ENCODE measurements at regions not wholly inside any gene's neighbourhood (a gene's known extent, or its start where the extent isn't known, plus 50 kb on each side); places are given as distances from the start of the nearest gene placed in this dataset.

DNA sequence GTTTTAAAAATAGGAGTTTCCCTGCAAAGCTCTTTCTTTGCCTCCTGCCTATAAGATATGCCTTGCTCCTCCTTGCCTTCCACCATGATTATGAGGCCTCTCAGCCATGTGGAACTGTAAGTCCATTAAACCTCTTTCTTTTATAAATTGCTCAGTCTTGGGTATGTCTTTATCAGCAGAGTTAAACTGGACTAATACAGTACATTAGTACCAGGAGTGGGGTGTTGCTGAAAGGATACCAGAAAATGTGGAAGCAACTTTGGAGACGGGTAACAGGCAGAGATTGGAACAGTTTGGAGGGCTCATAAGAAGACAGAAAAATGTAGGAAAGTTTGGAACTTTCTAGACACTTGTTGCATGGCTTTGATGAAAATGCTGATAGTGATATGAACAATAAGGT is 709.9 kb downstream of the LUZP2 start:
- no peak for DNase-seq (ENCODE audit: low spot score)

DNA sequence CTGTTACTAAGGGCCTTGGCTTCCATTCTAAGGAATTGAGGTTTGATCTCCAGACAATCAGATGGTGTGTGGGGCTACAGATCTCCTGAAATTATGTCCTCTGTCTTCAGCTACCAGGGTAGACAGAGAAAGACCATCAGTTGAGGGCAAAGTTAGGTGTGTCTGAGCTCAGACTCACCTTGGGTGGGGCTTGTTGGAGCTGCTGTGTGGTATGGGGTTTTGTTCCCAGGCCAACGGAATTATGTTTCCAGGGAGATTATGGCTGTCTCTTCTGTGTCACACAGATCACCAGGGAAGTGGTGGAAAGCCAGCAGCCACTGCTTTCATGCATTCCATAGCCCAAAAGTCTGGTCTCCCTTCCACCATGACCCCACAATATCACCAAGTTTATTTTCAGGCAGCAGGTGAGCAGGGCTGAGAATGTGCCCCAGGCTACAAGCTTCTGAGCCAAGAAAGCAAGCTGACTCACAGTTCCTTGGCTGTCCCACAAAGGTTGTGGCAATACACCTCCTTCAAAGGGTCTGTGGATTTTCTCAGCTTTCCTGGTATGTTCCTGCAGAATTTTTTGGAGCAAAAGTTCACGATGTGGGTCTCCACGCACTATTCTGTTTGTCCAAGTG is 714.9 kb downstream of the LUZP2 start:
- DNase-seq (ENCODE audit: low spot score), result no peak
- no peak overlapping the region for H3K4me3 ChIP-seq
- H3K27ac ChIP-seq, result no peak overlapping the region
- TF ChIP-seq CTCF (IDR thresholded peaks at IDR 0.05), result no peak

More for the DNA sequence above, 709.9 kb downstream of the LUZP2 start:
- TF ChIP-seq CTCF (IDR thresholded peaks at IDR 0.05), result no peak
- H3K27ac ChIP-seq, result no peak overlapping the region
- H3K4me3 ChIP-seq, result no peak overlapping the region

DNA sequence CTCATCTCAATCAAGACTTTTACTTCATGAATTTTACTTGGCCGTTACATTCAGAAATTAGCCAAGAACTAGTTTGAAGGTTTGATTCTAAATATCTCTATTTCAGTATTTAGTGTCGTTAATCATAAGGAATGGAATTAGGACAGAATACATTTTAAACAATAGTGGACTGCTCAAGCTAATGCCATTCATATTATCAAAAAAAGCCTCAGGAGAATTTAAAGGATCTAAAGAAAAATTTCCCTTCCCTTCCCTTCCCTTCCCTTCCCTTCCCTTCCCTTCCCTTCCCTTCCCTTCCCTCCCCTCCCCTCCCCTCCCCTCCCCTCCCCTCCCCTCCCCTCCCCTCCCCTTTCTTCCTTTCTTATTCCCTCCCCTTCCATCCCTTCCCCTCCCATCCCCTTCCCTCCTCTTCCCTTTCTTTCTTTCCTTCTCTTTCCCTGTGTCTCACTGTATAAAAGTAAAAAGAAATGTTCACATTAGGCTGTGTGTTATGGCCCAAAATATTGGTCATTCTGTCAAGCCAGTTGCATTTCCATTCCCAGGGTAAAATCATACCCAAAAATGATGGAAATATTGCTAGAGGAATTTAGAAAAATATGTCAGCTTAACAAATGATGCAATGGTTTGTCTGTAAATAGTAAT is 717.8 kb downstream of the LUZP2 start:
- no peak for TF ChIP-seq CTCF (IDR thresholded peaks at IDR 0.05)
- no peak overlapping the region for H3K4me3 ChIP-seq
- DNase-seq (ENCODE audit: low spot score), result no peak
- no peak overlapping the region for H3K27ac ChIP-seq

GRCh38 chr11:25218036-25218435 is 721.2 kb downstream of the LUZP2 start:
- no peak for DNase-seq (ENCODE audit: low spot score)
- no peak for TF ChIP-seq CTCF (IDR thresholded peaks at IDR 0.05)
- Histone ChIP-seq H3K27ac (no peak overlapping the region), H3K4me3 (no peak overlapping the region)

DNA sequence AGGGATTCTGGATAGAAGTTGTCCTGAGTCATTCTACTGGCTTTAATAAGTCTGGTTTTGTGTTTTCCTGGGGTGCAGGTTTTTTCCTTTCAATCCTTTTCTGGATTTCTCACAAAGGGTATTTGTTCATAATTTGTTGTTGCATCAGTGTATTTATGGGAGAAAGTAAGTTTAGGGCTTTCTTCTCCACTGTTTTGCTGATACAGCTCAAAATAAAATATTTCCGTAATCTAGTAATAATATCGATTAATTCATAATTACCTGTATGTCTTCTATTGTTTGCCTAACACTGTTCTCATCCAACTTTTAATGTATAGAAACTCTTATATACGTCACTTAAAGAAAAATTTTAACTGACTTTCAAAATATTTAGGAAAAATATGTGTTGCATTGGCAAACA is 728.2 kb downstream of the LUZP2 start:
- no peak overlapping the region for H3K4me3 ChIP-seq
- no peak for DNase-seq (ENCODE audit: low spot score)
- no peak overlapping the region for H3K27ac ChIP-seq
- no peak for TF ChIP-seq CTCF (IDR thresholded peaks at IDR 0.05)

DNA sequence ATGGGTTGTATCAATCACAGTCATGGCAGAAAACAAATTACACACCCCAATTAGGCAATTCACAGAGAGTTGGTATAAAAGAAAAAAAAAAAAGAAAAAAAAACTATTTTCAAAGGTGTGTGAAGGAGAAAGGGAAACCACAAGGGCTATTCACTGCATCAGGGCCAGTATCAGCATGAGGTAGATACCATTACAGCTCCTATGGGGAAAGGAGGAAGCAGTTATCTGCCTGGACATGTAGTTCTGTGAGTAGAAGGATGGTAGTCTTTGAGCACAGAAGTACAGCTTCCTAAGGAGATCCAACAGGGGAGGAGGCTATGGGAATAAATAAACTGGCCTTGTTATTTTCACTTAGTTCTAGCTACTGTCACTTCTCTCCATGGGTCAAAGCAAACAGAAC is 746.1 kb downstream of the LUZP2 start:
- no peak for TF ChIP-seq CTCF (IDR thresholded peaks at IDR 0.05)
- no peak overlapping the region for H3K4me3 ChIP-seq
- DNase-seq (ENCODE audit: low spot score), result no peak
- no peak overlapping the region for H3K27ac ChIP-seq

DNA sequence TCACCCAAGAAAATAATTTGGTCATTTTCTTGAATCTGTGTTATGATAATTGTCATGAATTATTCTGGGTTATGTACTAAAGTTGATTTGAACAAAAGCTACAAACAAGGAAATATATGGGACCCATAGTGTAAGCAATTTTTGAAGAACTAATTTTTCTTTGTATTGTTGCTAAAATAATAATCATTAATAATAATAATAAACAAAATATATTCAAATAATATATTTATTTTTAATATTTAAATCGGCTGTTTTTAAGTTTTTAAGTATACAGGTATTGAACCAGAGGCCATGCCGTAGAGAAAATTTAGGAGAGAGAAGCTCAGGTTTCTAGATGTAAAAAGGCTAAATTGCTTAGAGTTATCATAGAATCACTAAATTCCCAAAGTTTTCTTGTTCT is 747.3 kb downstream of the LUZP2 start:
- no peak for TF ChIP-seq CTCF (IDR thresholded peaks at IDR 0.05)
- no peak overlapping the region for H3K4me3 ChIP-seq
- DNase-seq (ENCODE audit: low spot score), result no peak
- H3K27ac ChIP-seq, result no peak overlapping the region
